GM19035 (cell line): ENCODE measurements at regions not wholly inside any gene's neighbourhood (a gene's known extent, or its start where the extent isn't known, plus 50 kb on each side); places are given as distances from the start of the nearest gene placed in this dataset.
A peak's percentile ranks its signal among the peaks of the same experiment; 100 is the strongest.

Source experiments
- ATAC-seq: cut with Tn5 transposase; IDR thresholded peaks from one replicate; pipeline ENCODE4 v1.9.1; 2021; ENCODE audit not compliant: unreplicated experiment

- no peak for ATAC-seq
Measured at GRCh38 chr9:16025627-16026026, 472.8 kb downstream of the CCDC171 start.

DNA sequence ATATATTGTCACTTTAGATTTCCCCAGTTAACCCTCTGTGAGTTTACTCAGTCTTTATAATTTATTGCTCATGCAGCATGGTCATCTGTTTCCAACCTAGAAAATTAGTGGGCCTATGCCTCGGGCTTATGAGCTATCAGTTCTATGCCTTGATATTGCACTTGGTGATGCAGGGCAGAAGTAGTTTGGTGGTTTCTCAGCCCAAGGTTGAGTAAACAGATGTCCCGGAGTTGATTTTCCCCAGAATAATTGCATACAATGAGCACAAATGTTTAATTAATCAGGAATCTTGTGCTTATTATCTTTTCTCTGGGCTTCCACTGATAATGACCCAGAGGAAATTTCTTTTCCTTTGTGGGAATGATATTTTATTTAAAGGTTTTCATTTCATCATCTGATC lies 474.0 kb downstream of the CCDC171 start:
- ATAC-seq: no peak

DNA sequence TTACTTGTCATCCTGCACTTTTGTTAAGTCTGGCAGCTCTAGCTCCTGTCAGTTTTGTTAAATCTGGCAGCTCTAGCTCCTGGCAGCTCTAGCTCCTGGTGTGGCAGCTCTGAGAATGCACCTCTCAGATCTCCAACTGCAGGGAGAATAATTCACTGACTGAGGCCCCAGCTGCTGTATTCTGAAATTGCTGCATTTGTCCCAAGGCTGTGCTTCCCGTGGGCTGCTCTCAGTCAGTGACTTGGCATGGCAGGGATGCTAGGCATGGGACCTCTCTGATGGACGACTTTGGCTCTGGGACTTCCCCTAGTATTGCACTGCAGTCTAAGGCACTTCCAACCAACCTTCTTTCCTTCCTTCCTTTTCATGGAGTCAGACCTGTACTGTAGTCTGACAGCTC lies 475.7 kb downstream of the CCDC171 start:
- no peak for ATAC-seq

DNA sequence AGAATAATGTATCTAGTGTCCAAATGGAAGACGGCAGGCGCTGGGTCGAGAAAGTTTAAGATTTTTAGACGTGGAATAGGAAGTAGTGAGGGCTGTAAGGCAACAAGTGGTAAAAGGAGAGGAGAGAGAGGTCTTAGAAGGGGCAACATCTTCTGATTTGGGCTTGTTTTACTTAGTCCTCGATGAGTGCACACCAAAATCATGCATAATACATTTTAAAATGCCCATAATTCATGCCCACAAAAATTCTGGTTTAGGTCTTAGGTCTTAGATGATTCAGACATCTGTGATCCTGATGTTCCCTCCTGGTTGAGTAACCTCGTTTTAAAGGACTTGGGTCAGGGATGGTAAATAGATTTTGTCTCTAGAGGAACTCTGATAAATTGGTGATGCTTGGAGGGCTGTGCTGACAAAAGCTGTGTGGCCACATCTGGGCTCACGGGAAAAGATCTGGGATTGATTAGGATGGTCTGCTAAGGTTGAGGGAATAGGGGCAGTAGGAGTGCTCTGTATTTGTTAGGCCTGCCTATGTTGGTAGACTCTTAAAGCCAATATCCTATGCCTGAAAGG lies 476.3 kb downstream of the CCDC171 start:
- ATAC-seq: no peak

GRCh38 chr9:16029796-16030363 lies 477.0 kb downstream of the CCDC171 start:
- ATAC-seq: no peak

DNA sequence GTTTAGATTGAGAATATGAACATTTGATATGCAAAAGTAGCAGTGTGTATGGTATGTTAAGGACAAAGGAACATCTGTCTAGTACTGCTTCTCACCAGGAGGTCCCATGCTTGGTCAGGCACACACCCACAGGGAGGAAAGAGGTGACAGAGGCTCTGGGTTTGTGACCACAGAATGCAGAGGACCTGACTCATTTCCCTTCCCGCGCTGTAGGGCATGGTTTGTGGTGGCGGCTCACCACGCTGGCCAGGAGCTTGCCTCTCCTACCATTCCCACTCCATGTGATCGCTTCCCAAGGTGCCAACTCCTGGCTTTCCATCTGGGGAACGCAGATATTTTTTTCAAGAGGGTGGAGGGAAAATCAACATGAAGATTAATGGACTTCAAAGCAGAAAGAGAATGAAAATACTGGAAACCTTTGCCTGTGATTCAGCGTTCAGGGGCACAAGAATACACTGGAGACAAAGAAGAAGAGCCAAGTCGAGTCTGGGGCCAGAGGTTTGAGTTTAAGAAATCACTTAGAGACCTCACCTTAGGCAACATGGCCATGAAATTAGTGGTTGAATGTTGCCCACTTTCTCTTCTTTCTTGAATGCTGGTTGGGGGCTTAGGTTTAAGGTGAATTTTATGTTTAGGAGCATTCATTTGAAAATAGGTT lies 477.8 kb downstream of the CCDC171 start:
- ATAC-seq: peak; percentile 81

GRCh38 chr9:16031486-16031885 lies 478.6 kb downstream of the CCDC171 start:
- no peak for ATAC-seq

DNA sequence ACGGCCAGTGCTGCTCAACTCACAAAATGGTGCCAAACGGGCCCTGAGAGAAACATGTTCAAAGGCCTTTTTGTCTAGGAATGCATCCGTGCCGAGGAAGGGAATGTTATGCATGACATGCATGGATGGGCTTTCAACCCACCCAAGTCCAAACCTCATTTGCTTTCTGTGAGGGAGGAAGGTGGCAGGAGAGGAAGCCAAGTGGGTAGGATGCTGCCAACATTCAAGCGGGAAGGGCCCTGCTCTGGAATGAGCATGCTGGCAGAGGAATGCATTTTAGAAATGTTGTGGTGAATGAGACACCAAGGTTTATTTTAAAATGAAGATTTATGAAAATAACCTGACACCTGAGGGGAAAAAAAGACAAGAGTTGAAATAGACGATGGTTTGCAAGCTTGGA lies 479.1 kb downstream of the CCDC171 start:
- no peak for ATAC-seq

DNA sequence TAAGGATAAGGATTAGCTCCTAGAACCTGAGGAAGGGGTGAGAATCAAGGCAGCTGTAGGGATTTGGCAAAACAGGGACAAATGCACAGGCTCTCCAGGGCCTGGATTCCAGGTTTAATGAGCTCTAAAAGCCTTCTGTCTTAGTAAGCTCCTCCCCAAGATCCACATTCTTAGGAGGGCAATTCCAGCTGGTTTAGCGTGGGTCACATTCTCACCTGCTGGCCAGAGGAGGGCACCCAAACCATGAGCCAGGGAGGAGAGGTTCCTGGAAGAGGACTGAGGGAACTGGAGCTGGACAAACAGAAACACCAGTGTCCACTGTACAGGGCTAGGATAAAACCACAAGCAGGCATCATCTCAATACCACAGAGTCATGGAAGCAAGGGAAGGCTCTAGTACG lies 480.0 kb downstream of the CCDC171 start:
- no peak for ATAC-seq

DNA sequence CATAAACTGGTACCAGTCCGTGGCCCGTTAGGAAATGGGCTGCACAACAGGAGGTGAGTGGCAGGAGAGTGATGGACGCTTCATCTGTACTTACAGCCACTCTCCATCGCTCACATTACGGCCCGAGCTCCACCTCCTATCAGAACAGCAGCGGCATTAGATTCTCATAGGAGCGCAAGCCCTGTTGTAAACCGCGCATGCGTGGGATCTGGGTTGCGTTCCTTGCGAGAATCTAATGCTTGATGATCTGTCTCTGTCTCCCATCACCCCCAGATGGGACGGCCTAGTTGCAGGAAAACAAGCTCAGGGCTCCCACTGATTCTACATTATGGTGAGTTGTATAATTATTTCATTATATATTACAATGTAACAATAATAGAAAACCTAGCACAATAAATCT lies 480.4 kb downstream of the CCDC171 start:
- no peak for ATAC-seq

- no peak for ATAC-seq
Measured at GRCh38 chr9:16033921-16034691, 481.3 kb downstream of the CCDC171 start.

GRCh38 chr9:16039218-16039987 lies 486.6 kb downstream of the CCDC171 start:
- peak; percentile 75 for ATAC-seq

DNA sequence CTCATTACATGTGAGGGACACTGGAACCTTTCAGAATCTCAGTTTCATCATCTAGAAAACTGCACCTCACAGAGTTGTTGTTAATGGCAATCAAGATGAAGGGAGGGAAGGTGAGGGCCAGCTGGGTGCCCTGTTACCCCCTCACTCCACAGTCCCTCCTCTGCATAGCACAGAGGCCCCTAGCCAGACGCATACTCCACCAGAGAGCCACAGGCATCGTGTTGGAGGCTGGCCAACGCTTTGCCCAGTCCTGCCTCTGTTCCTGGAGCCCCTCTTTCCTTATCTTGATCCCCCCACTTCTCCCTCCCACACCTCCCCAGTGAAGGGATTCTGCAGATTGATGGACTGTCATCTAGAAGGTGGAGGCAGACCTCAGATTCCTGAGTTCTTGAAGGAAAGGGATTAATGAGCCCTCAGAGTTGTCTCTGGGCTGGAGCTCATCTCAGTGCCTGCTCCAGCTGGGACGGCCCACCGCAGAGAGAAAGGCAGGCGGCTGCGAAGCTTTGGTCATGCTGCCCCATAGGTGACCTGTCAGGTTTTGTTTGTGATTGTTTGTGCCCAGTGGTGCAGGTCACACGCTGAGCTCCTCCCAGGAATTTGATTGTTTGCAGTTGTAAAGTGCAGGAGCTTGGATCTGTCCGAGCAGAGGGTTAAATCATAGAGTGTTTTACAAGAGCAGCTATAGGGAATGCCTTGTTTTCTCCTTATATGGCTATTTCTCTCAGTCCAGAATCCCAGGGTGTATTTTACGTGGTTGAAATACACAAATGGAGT lies 487.3 kb downstream of the CCDC171 start:
- no peak for ATAC-seq

GRCh38 chr9:16043756-16044578 lies 491.1 kb downstream of the CCDC171 start:
- ATAC-seq: no peak

DNA sequence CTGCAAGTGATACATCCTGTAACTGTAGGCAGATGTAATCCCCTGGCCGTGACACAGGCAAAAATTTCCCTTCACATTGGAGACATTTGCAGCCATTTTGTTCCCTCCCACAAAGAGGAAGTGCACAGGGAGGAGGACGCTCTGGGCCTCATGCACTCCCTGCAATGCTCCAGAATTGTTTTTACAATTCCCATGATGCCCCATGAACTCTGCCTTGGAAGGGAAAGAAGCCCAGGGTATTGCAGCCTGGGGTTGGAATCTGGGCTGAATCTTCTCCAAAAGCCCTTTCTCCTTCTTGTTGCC lies 491.7 kb downstream of the CCDC171 start:
- no peak for ATAC-seq

DNA sequence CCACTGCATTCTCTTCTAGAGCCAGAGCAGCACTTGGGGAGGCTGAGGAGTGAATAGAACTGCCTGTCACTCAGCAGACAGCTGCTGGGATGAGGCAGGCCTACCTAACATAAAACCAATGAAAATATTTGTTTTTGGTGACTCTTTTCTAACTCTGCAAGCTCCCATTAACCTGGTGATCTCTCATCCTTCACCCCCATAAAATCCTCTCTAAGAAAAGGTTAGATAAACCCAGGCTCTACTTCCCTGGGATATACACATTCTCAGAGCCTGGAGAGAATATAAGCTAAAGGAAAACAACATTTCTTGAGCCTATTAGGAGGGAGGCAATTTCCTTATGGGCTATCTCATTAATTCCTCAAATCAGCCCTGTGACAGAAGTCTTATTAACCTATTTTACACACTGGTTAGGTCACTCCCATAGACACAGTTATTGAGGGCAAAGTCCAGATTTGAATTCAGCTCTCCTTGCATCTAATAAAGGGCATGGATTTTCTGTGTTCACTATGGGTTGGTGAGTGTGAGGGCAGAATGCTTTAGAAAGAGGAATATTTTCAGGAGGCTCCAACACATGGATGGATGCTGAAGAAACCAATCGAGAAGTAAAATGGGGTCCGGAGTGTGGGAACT lies 492.9 kb downstream of the CCDC171 start:
- ATAC-seq: no peak

GRCh38 chr9:16046713-16047112 lies 493.9 kb downstream of the CCDC171 start:
- ATAC-seq: no peak

- no peak for ATAC-seq
Measured at GRCh38 chr9:16048129-16048528, 495.3 kb downstream of the CCDC171 start.

- no peak for ATAC-seq
Measured at GRCh38 chr9:16052146-16052545, 499.3 kb downstream of the CCDC171 start.
